HUES48 (cell line): ENCODE measurements at regions not wholly inside any gene's neighbourhood (a gene's known extent, or its start where the extent isn't known, plus 50 kb on each side); places are given as distances from the start of the nearest gene placed in this dataset.

ENCODE experiments used
- H3K27ac ChIP-seq: one replicate; pipeline ENCODE4 v1.7.0; 2013; ENCODE audit warnings: low read depth, low read length, inconsistent platforms
- H3K27me3 ChIP-seq: 2 replicates; pipeline ENCODE4 v1.6.1; 2013; ENCODE audit warnings: mild to moderate bottlenecking, low read length; ENCODE audit not compliant: control insufficient read depth, insufficient read depth
- H3K36me3 ChIP-seq: 2 replicates; pipeline ENCODE4 v1.6.1; 2013; ENCODE audit warnings: low read length; ENCODE audit not compliant: control insufficient read depth, insufficient read depth
- H3K4me1 ChIP-seq: 2 replicates; pipeline ENCODE4 v1.6.1; 2013; ENCODE audit warnings: mild to moderate bottlenecking, low read length; ENCODE audit not compliant: control insufficient read depth, insufficient read depth
- H3K4me3 ChIP-seq: 2 replicates; pipeline ENCODE4 v1.5.1; 2013; ENCODE audit warnings: mild to moderate bottlenecking, low read depth, low read length
- H3K9ac ChIP-seq: 2 replicates; pipeline ENCODE4 v1.6.1; 2013; ENCODE audit warnings: mild to moderate bottlenecking, low read depth, low read length, moderate library complexity
- H3K9me3 ChIP-seq: 2 replicates; pipeline ENCODE4 v1.6.1; 2013; ENCODE audit warnings: low read length; ENCODE audit not compliant: control insufficient read depth, insufficient read depth

DNA sequence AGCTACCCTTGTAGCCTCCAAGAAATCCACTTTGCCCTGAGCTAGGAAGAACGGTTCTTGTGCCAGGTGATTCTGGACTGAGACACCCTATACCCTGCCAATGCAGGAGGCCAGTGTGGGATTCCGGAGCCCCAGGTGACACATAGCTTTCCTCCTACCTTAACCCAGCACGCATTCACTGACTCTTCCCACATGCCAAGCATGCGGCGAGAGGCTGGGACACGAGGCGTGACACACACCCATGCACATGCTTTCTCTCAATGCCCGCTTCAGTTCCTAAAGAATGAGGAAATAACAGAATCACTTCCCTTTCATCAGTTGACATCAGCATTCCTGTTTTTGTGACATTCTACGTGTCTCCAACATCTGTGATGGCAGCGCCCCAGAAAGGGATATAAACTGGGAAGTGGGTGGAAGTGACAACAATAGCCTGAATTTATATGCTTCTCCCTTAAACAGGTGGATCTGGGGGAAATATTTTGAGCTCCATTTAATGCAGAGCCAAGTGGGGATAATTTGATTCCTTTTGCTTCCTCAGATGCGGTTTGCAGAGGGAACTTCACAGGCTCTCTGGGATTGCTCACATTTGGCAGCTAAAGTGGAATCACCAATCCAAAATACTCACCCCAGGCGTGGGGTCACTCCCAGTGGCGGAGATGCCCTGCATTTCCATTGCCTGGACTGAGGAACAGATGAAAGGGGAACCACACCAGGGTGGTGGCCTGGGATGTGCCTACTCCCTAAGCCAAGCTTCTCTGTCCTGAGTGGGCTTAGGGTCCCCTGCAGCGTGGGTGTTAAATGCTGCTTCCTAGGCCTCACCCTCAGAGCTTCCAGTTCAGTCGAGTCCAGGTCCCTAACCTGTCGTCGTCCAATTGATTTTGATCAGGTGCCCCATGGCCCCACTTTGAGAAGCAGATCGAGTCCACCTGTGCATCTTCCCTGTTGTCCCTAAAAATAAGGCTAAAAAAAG is 445.1 kb downstream of the SIPA1L2 start:
- no peak overlapping the region for H3K27ac ChIP-seq
- H3K36me3 ChIP-seq: peaks cover 8% of the 10 kb centered on the region; the same call in 1 of the 2 replicates
- peaks cover 5% of the 10 kb centered on the region for H3K4me1 ChIP-seq
- no peaks in the 10 kb centered on the region for H3K9me3 ChIP-seq
- no peak overlapping the region for H3K4me3 ChIP-seq
- H3K9ac ChIP-seq: no peak overlapping the region
- no peaks in the 10 kb centered on the region for H3K27me3 ChIP-seq

DNA sequence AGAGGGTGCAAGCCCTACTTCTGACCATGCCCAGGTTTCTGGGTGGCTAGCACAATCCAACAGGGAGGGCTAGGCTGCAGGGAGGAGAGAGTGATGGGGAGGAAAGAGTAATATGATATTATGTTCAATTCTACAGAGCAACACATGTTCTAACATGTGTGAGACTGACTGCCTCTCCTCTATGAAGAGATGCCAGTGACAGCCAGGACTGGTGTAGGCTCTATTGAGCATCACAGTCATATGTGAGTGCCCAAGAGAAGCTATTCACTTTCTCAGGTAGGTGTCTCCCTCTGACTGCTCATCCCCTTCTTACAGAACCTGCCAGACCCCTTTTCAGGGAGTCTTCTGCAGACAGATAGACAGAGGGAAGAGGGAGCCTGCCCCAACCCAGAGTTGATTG is 446.1 kb downstream of the SIPA1L2 start:
- Histone ChIP-seq H3K27ac (no peak overlapping the region), H3K36me3 (peaks cover 11% of the 10 kb centered on the region; the same call in 1 of the 2 replicates), H3K27me3 (no peaks in the 10 kb centered on the region), H3K9ac (no peak overlapping the region), H3K9me3 (no peaks in the 10 kb centered on the region), H3K4me1 (peaks cover 13% of the 10 kb centered on the region), H3K4me3 (no peak overlapping the region)

DNA sequence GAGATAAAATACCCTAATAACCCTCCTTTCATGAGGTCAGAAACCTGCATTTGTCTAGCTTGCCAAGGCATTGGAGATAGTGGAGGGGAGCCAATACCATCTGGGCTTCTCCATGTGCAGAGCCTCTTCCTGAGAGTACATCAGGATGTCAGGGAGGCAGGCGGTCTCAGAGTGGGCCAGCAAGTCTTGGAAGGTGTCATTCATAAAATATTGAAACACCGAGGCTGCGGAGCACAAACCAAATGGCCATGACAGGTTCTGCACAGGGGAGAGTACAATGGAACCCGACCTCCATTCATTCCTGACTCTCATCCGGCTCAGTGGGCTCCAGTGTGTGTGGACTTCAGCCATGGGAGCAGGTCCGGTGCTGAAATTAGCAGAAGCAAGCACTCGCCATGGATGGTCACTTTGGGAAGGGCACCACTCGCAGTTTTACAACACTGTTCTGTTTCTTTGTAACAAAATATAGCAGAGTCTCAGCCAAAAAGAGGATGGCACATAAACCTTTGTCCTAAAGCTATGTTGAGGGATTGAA is 446.6 kb downstream of the SIPA1L2 start:
- Histone ChIP-seq H3K9ac (no peak overlapping the region), H3K4me1 (peaks cover 16% of the 10 kb centered on the region)

DNA sequence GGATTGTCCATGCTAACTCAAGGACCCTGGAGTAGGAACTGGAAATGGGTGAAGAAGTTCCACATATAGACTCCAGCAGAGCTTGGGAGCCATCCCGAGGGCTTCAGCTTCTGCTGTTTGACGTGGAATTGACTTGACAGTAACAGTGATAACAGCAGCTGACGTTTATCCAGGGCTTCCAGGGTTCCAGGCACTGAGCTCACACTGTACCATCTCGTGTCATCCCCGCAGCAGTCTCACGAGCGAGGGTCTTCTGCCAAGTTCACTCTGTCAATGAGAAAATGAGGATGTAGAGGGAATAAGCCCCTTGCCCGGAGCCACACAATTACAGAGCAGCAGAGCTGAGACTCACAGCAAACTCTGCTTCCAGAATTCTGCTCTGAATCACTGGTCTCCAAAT is 447.7 kb downstream of the SIPA1L2 start:
- no peaks in the 10 kb centered on the region for H3K27me3 ChIP-seq
- peaks cover 24% of the 10 kb centered on the region for H3K36me3 ChIP-seq
- H3K4me1 ChIP-seq: peaks cover 16% of the 10 kb centered on the region
- no peak overlapping the region for H3K9ac ChIP-seq
- H3K27ac ChIP-seq: no peak overlapping the region
- no peak overlapping the region for H3K4me3 ChIP-seq
- H3K9me3 ChIP-seq: no peaks in the 10 kb centered on the region

More for the DNA sequence above, 446.6 kb downstream of the SIPA1L2 start:
- Histone ChIP-seq H3K36me3 (peaks cover 13% of the 10 kb centered on the region; the same call in 1 of the 2 replicates), H3K27me3 (no peaks in the 10 kb centered on the region), H3K27ac (no peak overlapping the region), H3K4me3 (no peak overlapping the region), H3K9me3 (no peaks in the 10 kb centered on the region)

DNA sequence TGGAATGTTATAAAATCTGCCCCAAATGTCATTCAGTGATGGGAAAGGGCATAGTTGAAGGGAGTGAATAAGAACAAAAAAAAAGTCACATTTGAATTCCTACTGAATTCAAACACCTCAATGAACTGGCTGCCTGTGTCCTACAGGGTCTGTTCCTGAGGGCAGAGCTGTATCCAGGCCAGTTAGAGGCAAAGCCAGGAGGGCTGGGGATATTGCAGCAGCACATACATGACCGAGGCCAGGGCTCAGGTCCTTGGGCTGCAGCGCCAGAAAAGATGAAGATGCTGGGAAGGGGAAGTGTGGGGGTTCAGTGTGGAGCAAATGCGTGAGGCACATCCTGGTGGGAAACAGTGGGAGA is 449.2 kb downstream of the SIPA1L2 start:
- Histone ChIP-seq H3K27me3 (no peaks in the 10 kb centered on the region), H3K4me3 (no peak overlapping the region), H3K9me3 (no peaks in the 10 kb centered on the region), H3K36me3 (peaks cover 32% of the 10 kb centered on the region), H3K9ac (no peak overlapping the region), H3K27ac (no peak overlapping the region), H3K4me1 (peaks cover 16% of the 10 kb centered on the region)

DNA sequence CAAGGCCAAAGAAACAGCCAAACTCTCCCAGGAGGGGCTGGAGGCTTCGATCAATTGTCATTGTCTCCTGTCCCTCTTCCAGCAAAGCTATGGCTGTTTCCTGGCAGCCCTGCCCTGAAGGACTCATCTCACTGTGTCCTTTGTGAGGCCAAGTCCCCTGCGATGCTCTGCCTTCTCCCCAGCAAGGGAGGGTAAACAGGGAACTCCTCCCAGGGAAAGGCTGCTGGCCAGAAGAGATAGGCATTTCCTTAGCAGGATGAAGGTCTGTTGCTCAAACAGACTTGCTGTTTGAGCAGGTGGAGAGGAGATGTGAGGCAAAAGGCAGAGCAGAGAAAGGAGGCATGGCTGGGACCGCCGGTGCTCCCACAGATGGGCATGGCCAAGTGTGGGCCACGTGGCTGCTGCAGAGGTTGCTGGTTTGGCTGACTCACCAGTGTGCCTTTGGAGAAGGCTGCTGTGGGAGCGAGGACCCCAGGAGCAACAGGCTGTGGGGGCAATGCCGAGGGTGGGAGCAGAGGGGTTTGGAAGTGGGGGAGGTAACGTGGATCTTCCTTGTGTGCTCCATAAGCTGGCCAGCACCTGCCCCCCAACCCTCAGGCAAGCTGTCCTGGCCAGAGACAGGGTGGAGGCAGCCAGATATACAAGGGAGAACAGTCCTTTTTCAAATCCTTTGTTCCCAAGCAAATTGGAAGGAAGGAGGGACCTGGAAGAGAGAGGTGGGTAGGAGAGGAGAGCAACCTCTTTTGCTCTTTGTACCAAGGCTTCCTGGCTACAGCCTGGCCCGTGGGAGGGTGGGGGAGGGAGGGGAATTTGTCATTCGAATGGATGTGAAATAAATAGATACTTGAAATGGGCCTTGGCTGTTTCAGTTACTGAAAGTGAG is 449.8 kb downstream of the SIPA1L2 start:
- Histone ChIP-seq H3K27me3 (no peaks in the 10 kb centered on the region), H3K36me3 (peaks cover 36% of the 10 kb centered on the region)

DNA sequence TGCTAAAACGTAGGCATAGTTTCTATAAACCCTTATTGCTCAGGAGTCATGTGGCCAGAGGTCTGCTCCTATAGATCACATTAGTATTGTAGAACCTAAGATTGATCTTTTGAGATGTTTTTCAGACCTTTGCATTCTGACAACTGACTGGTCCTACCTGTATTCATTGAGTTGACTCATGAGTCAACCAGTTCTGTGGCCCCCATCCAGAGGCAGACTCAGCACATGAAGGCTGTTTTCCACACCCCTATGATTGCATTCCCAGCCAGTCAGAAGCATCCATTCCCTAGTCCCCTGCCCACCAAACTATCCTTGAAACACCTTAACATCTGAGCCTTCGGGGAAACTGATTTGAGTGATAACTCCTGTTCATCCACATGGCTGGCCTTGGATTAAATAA is 451.7 kb downstream of the SIPA1L2 start:
- no peak overlapping the region for H3K27ac ChIP-seq
- peaks cover 16% of the 10 kb centered on the region for H3K4me1 ChIP-seq
- H3K36me3 ChIP-seq: peaks cover 36% of the 10 kb centered on the region
- H3K4me3 ChIP-seq: no peak overlapping the region
- no peaks in the 10 kb centered on the region for H3K27me3 ChIP-seq
- no peaks in the 10 kb centered on the region for H3K9me3 ChIP-seq
- no peak overlapping the region for H3K9ac ChIP-seq

More for the DNA sequence above, 449.8 kb downstream of the SIPA1L2 start:
- Histone ChIP-seq H3K9me3 (no peaks in the 10 kb centered on the region), H3K27ac (no peak overlapping the region), H3K9ac (no peak overlapping the region), H3K4me3 (no peak overlapping the region), H3K4me1 (peaks cover 16% of the 10 kb centered on the region)

DNA sequence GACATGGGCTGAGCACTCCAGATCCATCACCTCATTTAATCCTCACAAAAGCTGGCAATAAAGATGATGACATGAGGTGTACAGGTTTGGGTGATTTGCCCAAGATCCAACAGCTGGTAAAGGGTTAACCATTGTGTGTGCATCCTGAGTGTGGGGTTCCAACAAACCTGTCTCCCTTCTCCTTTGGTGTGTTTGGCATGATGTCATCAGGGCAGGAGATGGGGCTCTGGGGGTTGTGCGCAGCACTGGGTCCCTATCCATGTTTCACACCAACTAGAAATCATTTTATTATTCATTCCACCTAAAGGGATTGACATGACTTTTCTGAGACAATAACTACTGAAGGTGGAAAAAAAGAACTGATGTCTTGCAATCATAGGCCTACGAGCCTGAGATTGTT is 452.5 kb downstream of the SIPA1L2 start:
- Histone ChIP-seq H3K27me3 (no peaks in the 10 kb centered on the region), H3K27ac (no peak overlapping the region), H3K9ac (no peak overlapping the region), H3K36me3 (peaks cover 36% of the 10 kb centered on the region), H3K4me3 (no peak overlapping the region), H3K9me3 (no peaks in the 10 kb centered on the region), H3K4me1 (peaks cover 16% of the 10 kb centered on the region)

DNA sequence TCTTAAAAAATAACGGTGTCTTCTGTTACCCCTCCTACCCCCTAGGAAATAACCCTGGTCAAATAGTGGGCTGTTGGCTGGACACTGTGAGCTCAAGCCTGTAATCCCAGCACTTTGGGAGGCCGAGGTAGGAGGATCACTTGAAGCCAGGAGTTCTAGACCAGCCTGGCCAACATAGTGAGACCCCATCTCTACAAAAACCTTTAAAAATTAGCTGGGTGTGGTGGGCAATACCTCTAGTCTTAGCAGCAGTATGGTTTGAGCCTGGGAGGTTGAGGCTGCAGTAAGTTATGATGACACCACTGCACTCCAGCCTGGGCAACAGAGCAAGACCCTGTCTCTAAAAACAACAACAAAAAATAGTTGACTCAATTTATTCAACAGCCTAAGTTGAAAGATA is 453.7 kb downstream of the SIPA1L2 start:
- Histone ChIP-seq H3K9ac (no peak overlapping the region), H3K4me1 (peaks cover 16% of the 10 kb centered on the region), H3K9me3 (no peaks in the 10 kb centered on the region), H3K4me3 (no peak overlapping the region), H3K36me3 (peaks cover 38% of the 10 kb centered on the region), H3K27ac (no peak overlapping the region), H3K27me3 (no peaks in the 10 kb centered on the region)

DNA sequence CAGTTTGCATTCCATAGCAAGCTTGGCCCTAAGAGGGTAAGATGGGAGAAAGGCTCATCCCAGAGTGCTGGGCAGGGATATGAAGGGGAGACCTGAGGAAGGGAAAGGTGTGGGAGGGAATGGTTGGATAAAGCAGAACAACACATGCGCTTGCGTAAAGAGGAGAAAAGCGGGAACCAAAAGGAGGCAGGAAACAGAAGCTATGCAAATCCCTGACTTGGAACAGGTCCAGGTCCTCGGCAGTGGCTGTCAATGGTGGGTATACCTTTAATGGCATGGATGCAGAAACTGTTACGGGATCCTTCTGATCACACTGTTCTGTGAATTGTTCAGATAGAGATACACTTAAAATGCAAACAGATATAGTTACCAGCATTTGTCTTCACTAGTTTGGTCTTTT is 455.6 kb downstream of the SIPA1L2 start:
- H3K27ac ChIP-seq: no peak overlapping the region
- peaks cover 43% of the 10 kb centered on the region for H3K36me3 ChIP-seq
- H3K27me3 ChIP-seq: no peaks in the 10 kb centered on the region
- H3K4me3 ChIP-seq: no peak overlapping the region
- peaks cover 6% of the 10 kb centered on the region; the same call in 1 of the 2 replicates for H3K4me1 ChIP-seq
- H3K9me3 ChIP-seq: no peaks in the 10 kb centered on the region
- no peak overlapping the region for H3K9ac ChIP-seq
